ENCODE measurements at regions not wholly inside any gene's neighbourhood (a gene's known extent, or its start where the extent isn't known, plus 50 kb on each side); places are given as distances from the start of the nearest gene placed in this dataset.

DNA sequence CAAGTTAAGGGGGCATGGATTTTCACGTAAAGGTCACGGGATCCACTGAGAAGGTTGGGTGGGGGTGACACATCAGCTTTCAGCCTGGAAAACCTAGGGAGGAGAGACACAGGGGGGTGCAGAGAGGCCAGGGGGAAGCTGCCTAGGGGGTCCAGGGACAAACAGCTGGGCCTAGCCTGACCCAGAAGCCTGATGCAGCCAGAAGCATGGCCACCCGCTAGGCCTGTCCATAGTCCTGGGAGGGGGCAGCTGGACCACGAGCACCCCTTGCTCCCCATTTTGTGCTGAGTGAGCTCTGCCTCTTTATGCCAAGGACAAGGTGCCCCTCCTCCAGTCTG lies 322.7 kb upstream of the RTL1 start:
- H3K27me3 ChIP-seq (replicated peaks; ENCODE audit: control insufficient read depth, insufficient read depth, low read length), result no peaks in the 10 kb centered on the region
- H3K36me3 ChIP-seq (ENCODE audit: control insufficient read depth, insufficient read depth, low read length), result no peaks in the 10 kb centered on the region
- DNase-seq (ENCODE audit: extremely low read depth, insufficient read length), result no peak
- TF ChIP-seq, protein P1, sequence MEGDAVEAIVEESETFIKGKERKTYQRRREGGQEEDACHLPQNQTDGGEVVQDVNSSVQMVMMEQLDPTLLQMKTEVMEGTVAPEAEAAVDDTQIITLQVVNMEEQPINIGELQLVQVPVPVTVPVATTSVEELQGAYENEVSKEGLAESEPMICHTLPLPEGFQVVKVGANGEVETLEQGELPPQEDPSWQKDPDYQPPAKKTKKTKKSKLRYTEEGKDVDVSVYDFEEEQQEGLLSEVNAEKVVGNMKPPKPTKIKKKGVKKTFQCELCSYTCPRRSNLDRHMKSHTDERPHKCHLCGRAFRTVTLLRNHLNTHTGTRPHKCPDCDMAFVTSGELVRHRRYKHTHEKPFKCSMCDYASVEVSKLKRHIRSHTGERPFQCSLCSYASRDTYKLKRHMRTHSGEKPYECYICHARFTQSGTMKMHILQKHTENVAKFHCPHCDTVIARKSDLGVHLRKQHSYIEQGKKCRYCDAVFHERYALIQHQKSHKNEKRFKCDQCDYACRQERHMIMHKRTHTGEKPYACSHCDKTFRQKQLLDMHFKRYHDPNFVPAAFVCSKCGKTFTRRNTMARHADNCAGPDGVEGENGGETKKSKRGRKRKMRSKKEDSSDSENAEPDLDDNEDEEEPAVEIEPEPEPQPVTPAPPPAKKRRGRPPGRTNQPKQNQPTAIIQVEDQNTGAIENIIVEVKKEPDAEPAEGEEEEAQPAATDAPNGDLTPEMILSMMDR (IDR thresholded peaks at IDR 0.05; ENCODE audit: insufficient read depth, low read length, poor library complexity, severe bottlenecking), result no peak
- no peak overlapping the region for H3K4me3 ChIP-seq (replicated peaks; ENCODE audit: low read depth, low read length)

DNA sequence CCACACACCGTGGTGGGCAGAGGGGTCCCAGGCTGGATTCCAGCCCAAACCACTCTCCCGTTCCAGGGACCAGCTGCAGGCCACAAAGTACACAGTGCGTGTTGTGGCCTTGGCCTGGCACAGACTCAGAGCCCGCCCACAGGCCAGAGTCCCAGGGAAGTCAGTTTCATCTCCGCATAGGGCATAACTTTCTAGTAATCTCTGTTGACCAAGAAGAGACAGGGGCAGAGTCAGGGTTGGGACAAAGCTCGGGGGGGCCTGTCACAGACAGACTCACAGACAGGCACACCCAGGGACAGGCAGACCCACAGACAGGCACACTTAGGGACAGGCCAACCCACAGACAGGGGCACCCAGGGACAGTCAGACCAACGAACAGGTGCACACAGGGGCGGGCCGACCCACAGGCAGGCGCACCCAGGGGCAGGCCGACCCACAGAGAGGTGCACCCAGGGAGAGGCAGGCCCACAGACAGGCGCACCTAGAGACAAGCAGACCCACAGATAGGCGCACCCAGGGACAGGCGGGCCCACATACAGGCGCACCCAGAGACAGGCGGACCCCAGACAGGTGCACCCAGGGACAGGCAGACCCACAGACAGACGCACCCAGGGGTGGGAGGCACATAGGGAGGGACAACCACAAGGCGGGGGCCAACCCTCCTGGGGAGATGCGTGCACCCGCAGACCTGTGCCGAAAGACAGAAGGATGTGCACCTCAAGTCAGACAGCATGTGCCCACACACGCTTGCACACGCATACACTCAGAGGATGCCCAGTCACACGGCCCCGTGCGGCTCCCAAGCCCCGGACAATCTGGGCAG lies 323.3 kb upstream of the RTL1 start:
- no peak overlapping the region for H3K4me3 ChIP-seq (replicated peaks; ENCODE audit: low read depth, low read length)
- TF ChIP-seq, protein P1 (IDR thresholded peaks at IDR 0.05; ENCODE audit: insufficient read depth, low read length, poor library complexity, severe bottlenecking), result no peak
- no peaks in the 10 kb centered on the region for H3K36me3 ChIP-seq (ENCODE audit: control insufficient read depth, insufficient read depth, low read length)
- no peak for DNase-seq (ENCODE audit: extremely low read depth, insufficient read length)
- H3K27me3 ChIP-seq (replicated peaks; ENCODE audit: control insufficient read depth, insufficient read depth, low read length), result no peaks in the 10 kb centered on the region

DNA sequence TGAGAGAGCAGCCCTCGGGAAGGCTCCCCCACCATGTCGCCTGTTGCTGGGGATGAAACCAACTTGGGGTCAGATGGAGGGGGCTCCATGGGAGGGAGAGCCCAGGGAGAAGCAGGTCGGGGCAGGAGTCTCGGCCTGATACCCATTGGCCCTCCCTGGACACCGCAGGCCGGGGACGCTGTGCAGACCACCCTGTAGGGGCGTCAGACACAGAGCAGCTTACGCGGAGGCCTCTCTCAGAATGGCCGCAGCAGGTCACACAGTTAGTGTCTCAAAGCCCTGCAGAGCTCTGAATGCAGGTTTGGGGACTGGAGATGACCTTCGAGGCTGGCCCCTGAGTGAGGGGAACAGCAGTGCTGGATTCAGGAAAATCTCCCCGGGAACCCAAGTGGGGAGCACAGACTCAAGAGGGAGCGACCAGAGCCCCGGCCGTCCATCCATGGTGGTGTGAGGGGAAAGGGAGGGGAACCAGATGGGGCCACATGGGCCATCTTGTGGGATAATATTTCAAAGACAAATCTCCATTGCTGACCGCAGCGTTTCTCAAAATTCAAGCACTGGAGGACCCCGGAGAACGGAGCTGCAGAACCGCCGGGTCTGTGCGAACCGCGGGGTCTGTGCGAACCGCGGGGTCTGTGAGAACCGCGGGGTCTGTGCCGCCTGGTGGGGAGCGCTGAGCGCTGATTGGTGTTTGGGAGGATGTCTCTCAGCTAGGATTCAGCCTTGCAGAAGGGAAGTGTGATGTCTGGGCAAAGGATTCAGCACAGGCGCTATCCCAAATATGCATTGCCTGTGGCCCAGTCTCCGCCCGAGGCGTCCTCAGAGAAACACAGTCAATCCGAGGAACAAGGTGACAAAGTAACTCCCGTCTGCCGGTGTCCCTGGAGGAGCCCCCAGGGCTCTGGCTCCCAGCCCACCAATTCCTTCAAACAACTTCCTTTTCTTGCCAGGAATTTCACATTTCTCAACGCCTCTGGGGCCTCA lies 324.4 kb upstream of the RTL1 start:
- TF ChIP-seq, protein P1 (IDR thresholded peaks at IDR 0.05; ENCODE audit: insufficient read depth, low read length, poor library complexity, severe bottlenecking), result no peak
- Histone ChIP-seq H3K27me3 (replicated peaks; ENCODE audit: control insufficient read depth, insufficient read depth, low read length) (no peaks in the 10 kb centered on the region), H3K36me3 (ENCODE audit: control insufficient read depth, insufficient read depth, low read length) (no peaks in the 10 kb centered on the region), H3K4me3 (replicated peaks; ENCODE audit: low read depth, low read length) (no peak overlapping the region)
- DNase-seq (ENCODE audit: extremely low read depth, insufficient read length), result no peak

DNA sequence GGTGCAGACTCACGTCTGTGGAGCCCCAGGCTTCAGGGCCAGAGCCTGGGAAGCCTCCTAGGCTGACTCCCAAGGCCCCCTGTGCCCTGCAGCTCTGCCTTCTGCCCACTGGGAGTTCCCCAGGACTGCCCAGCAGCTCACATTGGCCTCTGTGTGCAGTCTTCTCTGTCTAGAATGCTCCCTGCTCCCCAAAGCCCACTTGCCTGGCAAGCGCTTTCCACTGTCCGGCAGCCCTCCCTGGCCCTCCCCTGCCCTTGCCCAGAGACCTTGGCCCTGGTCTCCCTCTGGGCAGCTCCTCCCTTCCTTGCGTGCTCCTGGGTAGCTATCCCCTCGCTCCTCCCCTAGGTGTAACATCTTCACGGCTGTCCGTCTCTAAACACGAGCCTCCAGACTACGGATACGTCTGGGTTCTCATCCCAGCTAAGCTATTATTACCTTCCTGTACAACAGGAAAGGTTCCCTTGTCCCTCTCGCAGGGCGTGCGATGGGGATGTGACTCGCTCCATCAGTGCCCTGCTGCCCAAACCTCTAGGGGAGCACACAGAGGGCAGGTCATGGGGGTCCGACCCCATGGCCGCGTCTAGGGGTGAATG lies 325.5 kb upstream of the RTL1 start:
- Histone ChIP-seq H3K27me3 (replicated peaks; ENCODE audit: control insufficient read depth, insufficient read depth, low read length) (no peaks in the 10 kb centered on the region), H3K36me3 (ENCODE audit: control insufficient read depth, insufficient read depth, low read length) (no peaks in the 10 kb centered on the region), H3K4me3 (replicated peaks; ENCODE audit: low read depth, low read length) (no peak overlapping the region)
- TF ChIP-seq, protein P1 (IDR thresholded peaks at IDR 0.05; ENCODE audit: insufficient read depth, low read length, poor library complexity, severe bottlenecking), result no peak
- DNase-seq (ENCODE audit: extremely low read depth, insufficient read length), result no peak

DNA sequence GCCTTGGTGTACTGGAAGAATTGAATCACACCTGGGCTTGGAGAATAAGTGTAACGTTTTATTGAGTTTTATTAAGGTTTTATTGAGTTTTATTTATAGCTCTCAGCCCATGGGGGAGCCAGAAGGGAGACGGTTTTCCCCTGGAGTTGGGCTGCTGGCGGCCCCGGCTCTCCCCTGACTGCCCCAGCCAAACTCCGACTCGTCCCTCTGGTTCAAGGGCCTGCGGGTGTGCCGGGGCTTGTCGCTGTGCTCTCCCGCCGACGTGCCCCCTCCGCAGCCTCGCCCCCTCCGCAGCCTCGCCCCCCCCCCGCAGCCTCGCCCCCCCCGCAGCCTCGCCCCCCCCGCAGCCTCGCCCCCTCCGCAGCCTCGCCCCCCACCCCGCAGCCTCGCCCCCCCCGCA lies 326.1 kb upstream of the RTL1 start:
- Histone ChIP-seq H3K4me3 (replicated peaks; ENCODE audit: low read depth, low read length) (no peak overlapping the region), H3K27me3 (replicated peaks; ENCODE audit: control insufficient read depth, insufficient read depth, low read length) (no peaks in the 10 kb centered on the region), H3K36me3 (ENCODE audit: control insufficient read depth, insufficient read depth, low read length) (no peaks in the 10 kb centered on the region)
- no peak for DNase-seq (ENCODE audit: extremely low read depth, insufficient read length)
- TF ChIP-seq, protein P1 (IDR thresholded peaks at IDR 0.05; ENCODE audit: insufficient read depth, low read length, poor library complexity, severe bottlenecking), result no peak
